ACHN (cell line): ENCODE measurements at regions not wholly inside any gene's neighbourhood (a gene's known extent, or its start where the extent isn't known, plus 50 kb on each side); places are given as distances from the start of the nearest gene placed in this dataset.

Experiments used
- DNase-seq: peaks from one replicate; pipeline ENCODE4 v3.0.0-alpha.2; 2015
- in situ Hi-C: cut with HindIII; loops from 2 replicates; pipeline ENCODE4 v1.10.0; 2017; ENCODE audit warnings: low sequenced_read_pairs, low pct_ligation_motif_present, low pct_unique_long_range_greater_than_20kb

DNA sequence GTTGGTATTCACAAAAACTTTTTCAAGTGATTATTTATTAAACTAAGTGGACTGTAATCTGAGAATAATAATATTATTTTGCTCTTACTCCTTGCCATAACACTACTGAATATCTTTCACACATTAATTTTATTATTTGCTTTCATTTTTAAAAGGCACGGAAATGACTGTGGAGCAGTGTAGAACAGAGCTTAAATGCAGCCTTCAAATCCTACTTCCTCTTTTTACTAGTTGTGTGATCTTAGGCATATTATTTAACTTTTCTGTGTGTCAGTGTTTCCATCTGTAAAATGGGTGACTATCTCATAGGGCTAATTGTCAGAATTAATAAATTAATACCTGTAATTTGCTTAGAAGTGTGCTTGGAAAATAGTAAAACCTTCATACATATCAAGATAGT, 55.5 kb upstream of the SLC8A1 start:
- in situ Hi-C loops = no loop called here
- DNase-seq = no peak

DNA sequence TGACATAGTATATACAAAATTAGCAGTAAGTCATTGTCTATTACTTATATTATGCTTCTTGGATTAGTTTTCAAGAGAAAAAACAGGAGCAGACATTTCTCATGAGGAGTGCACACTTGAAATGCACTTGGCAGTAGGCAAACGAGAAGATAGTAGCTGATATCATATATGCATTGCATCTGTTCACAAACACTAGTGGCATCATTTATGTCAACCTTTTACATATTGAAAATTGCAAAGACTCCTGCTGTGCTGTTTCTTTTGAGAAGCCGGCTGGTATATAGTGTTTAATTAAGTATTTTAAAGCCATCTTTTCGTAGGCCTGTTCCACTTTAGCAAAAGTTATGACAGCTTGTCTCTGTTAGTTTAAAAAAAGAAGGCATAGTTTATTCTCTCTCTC, 58.4 kb upstream of the SLC8A1 start:
- in situ Hi-C loops = no loop called here
- DNase-seq = no peak

DNA sequence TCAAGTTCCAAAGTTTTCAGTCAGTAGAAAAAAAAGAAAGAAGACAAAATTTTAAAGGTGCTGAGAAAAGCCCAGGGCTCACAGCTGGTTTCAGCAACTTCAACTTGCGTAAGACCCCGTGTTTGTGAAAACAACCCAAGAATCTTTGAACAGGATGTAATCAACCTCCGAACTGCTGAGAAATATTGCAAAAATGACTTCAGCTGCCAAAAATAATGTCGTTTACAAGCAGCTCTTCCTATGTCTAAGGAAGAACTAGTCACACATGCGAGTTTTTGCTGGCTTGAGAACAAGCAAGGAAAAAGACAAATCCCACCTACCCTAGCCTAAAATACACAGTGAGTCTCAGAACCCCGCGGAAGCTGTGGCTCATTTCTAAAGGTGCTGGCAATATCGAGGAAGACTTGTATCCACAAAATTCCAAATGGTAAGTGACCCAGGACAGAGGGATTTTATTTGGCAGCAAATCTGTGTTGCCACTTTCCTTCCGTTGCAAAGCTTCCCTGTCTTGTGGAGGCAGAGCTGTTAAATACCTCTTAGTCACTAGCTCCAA, 59.8 kb upstream of the SLC8A1 start:
- DNase-seq = no peak
- in situ Hi-C loops = no loop called here

DNA sequence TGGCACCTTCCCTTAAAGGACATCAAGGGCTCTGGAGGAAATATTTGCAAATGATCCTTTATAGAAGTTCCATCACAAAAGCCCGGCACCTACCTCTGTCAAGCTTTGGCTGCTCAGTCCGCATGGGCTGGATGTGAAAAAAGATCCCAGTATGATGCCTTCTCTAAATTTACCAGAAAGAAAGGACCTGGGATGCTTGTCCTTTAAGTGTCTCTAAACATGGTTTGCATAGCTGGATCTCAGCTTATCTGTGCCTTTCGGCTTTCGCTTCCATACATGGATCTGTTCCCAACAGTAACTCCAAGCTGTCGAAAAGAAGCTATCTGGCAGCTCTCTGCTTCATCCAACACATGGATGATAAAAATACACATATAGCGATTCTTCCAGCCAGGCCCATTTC, 60.4 kb upstream of the SLC8A1 start:
- no peak for DNase-seq
- in situ Hi-C loops = no loop called here

DNA sequence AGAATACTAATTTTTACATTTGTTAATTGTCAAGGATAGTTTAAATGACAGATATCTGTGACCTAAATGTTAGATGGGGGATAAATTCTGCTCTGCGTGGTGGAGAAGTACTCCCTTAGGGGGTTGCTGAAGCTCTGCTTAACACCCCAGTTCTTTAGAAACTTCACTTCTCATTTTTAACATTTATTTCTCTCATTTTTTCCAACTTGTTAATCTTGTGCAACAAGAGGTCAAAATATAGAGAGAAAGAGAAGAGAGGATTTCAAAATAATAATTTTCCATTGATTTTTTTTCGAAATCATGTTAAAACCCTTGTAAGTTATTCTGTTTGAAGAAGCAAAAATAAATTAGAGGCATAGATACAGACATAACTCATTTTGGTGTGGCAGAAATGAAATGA, 61.3 kb upstream of the SLC8A1 start:
- DNase-seq = no peak

DNA sequence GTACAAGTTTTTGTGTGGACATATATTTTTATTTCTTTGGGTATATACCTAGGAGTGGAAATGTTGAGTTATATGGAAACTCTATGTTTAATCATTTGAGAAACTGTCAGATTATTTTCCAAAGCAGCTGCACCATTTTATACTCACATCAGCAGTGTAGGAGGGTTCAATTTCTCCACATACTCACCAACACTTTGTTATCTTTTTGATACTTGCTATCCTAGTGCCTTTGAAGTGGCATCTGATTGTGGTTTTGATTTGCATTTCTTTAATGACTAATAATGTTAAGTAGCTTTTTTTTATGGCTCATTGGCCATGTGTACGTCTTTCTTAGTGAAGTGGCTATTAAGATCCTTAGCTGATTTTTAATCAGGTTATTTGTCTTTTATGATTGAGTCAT, 64.7 kb upstream of the SLC8A1 start:
- in situ Hi-C loops = no loop called here
- DNase-seq = no peak

More for the DNA sequence above, 61.3 kb upstream of the SLC8A1 start:
- in situ Hi-C loops = no loop called here

DNA sequence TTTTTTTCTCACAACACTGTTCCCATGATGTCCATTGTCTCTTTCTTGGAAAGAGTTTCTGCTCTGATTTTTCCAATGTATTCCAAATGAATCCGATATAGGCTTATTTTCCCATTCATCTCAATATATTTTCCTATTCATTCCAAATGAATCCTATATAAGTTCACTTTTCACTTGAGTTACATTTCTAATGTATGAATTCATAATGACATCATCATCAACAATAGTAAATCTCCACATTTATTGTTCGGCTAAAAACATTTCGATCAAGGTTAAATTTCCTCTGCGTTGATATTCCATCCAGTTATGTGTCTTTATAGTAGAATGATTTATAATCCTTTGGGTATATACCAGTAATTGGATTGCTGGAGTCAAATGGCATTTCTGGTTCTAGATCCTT, 76.7 kb upstream of the SLC8A1 start:
- DNase-seq = no peak
- in situ Hi-C loops = no loop called here

DNA sequence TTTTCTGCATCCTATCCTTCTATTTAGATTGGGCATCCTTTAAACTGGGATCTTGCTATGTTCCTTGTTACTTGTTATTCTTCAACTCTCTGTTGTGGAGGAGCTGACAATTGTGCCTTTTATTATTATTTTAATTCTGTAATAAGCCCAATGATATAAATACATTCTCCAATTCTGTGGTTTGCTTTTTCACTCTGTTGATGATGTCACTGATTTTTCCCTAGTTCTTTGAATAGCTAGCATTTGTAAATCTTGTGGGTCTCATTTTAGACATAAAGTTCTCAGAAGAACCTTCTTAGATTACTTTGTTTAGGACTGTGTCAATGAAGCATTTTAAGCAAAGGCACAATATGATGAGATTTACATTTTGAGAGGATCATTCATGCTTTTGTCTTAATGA, 79.5 kb upstream of the SLC8A1 start:
- no peak for DNase-seq
- in situ Hi-C loops = no loop called here

DNA sequence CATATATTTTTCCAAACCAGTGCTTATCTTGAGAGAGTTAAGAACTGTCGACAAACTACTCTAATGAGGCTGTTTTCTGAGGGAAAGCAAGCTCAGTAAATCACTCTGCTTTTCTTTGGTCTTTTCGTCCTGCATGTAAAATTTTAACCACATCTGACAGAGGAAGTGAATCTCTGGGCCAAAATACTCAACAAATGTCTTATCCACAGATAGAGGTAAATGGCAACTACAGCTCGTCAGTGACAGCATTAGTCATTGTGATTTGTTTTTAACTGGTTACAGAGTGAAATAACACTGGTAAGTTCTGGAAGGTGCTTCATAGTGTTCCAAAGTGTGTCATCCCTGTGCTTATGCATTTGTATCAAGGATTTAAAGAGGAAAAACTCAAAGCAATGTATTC, 82.6 kb upstream of the SLC8A1 start:
- in situ Hi-C loops = no loop called here
- DNase-seq = no peak

DNA sequence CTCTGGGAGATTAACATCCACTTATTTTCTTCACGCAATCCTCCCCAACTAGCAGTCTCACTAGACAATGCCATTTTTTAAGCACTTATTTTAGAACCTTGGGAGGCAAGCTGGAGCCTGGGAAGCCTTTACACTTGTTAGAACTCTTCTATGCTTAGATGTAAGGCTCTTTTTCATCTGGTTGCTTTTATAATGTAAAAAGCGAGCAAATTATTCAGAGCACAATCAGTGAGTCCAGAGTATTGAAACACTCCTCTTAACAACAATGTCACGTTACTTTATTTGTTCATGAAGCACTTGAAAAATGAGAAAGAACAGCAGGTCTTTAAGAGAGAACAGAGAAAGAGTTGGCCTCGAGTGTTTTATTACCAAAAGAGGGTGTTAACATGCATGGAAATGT, 84.1 kb upstream of the SLC8A1 start:
- DNase-seq = no peak
- in situ Hi-C loops = no loop called here

DNA sequence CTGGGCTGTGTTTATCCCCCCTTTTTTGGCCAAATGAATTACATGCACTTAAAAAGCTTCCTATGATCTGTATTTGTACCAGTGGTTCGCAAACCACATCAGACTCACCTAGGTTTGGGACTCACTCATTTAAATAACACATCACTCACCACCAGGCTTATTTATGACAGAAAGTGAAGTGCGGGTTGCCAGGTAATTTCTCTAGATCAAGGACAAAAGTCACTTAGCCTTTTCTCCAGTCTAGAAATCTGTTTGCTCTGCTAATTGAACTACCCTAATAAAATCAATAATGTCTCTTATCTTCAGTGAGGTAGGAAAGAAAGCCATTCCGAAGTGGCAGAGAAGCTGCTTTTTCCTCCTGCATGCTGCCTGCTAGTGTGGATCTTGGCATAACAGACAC, 88.1 kb upstream of the SLC8A1 start:
- no peak for DNase-seq
- in situ Hi-C loops = no loop called here

DNA sequence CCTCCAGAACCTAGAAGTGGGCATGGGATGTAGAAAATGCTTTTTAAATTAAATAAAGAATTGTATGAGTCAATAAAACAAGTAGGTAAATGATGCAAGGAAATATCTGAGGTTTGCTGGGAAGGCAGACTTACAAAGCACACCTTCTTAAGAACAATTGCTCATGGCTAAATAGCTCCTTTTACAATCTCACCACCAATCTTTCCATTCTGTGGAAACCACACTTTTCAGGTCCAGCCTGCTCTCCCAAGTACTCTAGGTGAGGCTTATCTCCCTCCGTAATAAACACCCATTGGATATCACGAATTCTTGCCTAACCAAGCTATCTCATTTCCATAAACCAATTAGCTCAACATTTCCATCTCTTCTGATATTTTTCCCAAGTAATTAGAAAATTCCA, 91.5 kb upstream of the SLC8A1 start:
- DNase-seq = no peak
- in situ Hi-C loops = no loop called here

DNA sequence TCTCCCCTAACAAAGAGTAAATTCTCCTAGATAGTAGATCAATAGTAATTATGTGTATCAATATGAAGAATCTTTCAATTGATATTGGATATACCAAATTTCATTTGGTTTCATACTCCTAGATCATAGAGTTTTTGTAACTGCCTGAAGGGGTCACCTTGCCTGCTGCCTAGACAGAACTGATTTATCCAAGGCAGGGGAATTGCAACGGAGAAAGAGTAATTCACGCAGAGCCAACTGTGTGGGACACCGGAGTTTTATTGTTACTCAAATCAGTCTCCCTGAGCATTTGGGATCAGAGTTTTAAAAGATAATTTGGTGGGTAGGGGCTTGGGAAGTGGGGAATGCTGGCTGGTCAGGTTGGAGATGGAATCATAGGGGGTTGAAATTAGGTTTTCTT, 92.2 kb upstream of the SLC8A1 start:
- in situ Hi-C loops = no loop called here
- DNase-seq = no peak

DNA sequence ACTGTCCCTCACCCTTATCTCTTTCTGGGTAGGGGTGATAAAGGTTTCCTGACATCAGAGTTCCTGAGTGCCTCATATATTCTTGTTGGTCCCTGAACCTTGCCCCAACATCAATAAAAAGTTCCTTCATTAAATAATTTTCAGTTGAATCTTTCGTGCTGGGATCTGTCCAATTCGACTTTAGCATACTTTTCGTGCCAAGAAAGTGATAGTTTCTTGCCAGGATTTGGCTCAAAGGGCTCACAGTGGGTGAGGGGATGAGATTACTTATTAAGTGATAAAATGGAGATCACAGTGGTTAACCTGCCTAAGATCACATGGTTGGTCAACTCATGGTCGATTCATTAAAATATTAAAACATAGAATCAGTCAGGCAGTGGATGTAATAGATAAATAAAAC, 93.8 kb upstream of the SLC8A1 start:
- in situ Hi-C loops = no loop called here

DNA sequence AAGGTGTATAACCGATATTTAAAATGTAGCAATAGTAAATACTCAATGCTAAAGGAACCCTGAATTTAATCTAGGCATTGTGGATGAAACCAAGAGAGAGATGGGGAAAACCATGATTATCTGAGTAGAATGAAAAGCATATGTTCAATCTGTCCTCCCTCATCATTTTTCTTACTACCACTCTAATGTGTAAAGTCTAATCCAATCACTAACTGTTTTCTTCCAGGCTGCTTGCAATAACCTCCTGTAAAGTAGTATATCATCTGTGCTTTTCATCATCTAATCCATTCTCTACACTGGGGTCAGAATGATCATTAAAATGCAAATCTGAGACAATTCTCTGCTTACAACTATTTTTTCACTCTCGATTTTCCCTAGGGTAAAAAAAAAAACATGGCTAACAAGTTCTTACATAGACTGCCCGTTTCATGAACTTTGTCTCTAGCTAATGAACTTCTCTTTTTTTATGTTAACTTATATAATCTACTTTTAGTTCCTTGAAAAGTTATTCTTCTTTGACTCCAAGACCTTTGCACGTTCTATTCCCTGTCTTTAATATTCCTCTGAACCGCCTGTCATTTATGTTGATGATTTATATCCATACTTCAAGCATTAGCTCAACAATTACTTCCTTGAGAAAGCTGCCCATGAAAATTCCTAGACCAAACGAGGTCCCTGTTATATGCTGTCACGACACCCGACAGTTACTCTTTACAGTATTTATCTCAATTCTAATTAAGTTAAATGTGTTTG, 94.7 kb upstream of the SLC8A1 start:
- DNase-seq = no peak
- in situ Hi-C loops = no loop called here

More for the DNA sequence above, 93.8 kb upstream of the SLC8A1 start:
- no peak for DNase-seq

DNA sequence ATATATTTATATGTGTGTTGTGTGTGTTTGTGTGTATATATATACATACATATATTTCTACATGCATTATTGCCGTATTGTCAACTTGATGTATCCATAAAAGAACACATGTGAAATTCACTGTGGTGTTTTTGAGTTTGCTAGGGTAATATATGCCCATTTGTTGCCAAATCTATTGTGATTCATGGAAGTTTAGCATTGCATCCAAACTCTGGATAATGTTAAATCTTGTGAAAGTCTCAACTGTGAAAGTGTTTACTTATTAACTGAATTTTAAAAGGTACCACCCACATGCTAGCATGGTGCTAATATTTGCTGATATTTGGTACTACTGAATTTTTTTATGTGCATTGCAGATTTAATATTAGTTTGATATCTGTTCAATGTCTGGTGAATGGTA, 96.6 kb upstream of the SLC8A1 start:
- no peak for DNase-seq
- in situ Hi-C loops = no loop called here

DNA sequence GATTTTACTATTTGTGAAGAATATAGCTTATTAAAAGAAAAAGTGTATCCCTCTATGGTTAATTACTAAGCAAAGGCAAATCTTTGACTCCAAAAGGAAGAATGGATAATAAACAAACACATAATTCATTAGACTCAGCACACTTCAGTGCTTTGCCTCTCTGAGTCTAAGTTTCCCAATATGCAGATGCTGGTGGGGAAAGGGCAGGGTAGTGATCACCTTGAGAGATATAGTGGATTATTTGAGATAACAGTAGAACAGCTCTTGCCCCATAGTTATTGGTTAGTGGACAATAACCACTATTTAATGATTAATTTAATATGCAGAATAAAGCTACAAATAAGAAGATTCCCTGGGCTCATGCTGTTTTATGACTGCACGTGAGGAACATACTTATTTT, 98.2 kb upstream of the SLC8A1 start:
- in situ Hi-C loops = no loop called here
- no peak for DNase-seq

DNA sequence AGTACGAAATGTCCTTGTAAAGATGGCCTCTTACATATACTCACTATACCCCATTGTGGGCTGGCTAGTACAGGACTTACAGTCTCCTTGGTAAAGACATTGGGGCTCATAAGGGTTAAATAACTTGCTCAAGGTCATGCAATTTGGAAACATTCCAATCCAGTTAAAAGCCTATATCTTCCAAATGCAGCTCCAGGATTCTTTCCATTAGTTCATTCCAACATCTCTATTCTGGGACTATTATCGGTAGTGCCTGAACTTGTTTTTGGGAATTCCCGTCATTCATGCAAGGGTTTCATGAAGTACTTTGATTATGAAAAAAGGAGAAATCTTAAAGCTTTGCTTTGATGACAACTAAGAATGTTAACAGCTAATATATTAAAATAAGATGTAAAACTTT, 99.2 kb upstream of the SLC8A1 start:
- in situ Hi-C loops = no loop called here

DNA sequence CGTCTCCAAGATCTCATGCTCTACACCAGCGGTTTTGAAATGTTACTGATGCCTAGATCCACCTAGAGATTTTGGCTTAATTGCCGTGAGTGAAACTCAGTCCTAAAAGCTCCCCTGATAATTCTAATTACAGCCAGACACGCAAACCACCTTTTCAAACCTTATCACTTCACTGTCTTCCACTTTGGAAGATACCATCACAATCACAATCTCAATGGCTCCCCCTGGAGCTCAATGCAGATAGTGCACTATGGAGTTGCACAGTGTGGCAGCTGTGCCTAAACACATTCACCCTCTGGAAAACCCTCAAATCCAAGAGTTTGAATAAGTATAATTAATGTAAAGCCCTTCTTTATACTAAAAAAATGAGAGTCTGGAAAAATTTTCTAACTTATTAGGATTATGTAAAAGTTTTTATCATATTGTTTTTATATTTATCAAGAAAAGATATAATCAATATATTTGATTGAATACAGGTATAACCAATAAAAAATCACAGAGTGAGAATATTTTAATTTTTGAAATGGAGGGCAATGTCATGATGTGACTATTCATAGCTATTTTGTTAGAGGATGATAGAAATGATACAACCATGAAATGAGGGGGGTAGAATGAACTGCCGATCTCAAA, 102.9 kb upstream of the SLC8A1 start:
- DNase-seq = peak; percentile 70
- in situ Hi-C loops = no loop called here

More for the DNA sequence above, 99.2 kb upstream of the SLC8A1 start:
- no peak for DNase-seq

DNA sequence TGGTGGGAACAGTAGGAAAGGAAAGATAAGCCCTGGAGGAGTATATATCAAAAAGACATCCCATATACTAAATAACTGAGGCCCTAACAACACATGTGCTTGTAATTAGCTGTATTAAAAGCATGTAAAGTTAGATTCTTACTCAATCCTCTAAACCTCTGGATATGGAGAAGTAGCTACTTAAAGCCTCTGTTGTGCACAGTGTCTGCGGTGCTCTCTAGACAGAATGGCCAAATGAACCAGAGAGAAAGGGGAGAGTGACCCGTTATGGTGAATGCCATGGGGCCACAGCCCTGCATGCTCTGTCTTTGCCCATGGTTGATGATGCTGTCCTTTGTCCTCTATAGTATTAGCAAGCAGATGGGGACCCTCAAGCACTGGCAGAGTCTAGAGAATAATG, 104.4 kb upstream of the SLC8A1 start:
- DNase-seq = no peak
- in situ Hi-C loops = no loop called here
